ENCODE measurements at regions not wholly inside any gene's neighbourhood (a gene's known extent, or its start where the extent isn't known, plus 50 kb on each side); places are given as distances from the start of the nearest gene placed in this dataset.
"Not testable (repeated sequence)": the region's sequence is repeated elsewhere in the genome, so short reads cannot be mapped to it uniquely, and the experiment has no call there.

GRCh38 chr18:62629031-62629430 lies 86.3 kb upstream of the PHLPP1 start:
- DNase-seq: no peak

DNA sequence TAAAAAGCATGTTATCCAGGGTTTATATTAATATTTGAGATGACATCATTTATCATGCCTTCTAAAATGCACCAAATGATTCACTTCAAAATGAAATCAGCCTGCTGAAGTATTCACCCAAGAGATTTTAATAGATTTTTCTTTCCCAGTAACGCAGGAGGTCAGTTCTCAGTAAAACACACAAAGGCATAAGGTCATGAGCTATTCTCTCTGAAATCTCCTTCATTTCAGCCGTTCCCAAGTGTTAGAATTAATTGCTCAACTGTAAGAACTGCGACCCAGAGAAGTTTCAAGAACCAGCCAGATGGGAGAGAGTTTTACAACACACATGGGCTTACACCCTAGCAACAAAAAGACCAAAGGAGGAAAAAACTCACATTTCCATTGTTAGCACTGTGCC lies 84.2 kb upstream of the PHLPP1 start:
- DNase-seq: no peak

DNA sequence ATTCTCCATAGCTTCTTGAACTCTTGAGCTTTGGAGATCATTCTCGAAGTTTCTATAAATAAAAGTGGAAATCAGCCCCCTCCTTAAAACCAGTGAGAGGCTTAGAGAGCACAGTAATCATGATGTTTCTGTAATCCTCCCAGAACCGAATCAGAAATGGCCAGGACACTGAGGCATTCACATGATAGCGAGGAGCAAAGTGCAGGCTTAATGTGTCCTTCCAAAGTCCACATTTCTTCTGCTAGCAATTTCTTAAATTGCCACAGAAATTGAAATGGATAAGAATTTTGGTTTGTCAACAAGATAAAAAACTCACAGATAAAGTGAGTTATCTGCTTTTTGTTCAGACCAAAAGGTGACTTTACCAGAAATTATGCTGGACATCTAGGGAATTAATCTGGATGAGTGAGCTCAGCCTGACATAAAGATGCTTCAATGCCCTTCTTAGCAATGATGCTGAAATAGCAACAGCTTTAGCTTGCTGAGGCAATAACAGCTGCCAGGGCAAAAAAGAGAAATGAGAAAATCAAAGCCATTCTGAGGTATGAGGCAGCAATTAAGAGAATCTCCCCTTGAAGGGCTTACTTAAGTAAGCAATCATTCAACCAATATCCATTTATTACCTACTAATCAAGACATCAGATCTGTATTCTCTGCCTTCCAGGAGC lies 82.4 kb upstream of the PHLPP1 start:
- no peak for DNase-seq

DNA sequence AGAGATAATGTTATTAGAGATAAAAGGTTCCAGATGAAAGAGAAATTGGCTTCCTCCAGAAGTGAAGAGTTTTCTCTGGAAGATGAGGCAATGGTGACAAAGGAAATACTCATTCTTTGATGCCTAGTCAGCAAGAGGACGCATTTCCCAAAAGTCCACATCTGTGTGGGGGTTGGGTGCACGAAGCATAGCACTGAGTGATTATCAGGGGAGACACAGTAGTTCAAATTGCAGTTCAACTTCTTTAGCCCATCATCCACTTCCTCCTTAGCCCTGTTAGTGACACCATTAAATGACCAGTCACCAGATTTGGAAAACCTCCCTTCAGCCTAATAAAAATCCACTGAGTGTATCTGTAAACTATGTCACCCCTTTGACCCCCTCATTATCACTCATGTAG lies 80.9 kb upstream of the PHLPP1 start:
- DNase-seq: no peak

DNA sequence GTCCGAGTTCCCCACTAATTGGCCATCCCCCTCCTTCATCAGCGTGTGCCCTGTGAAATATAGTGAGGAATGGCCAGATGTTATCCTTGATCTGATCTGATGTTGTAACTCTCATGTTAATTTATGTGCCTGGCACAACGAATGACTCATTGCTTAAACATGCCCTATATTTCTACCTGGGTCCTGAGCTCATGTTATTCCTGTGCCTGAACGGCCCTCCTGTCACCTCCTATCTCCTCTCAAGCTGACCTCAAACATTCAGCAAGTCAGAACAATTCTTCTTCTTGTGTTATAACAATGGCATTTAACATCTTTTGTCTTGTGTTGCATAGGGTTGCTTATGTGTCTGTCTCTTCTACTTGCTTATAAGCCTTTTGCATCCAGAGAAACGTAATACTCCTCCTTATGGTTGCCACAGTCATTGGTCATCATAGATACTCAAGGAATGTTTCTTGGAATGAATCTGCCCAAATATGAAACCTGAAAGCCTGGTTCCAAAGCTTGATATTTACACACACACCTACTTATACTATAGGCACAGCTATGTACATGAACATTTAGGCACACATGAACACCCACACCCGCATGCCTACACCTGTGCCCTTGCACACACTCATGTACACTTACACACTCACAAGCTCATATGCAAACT lies 80.2 kb upstream of the PHLPP1 start:
- no peak for DNase-seq

- no peak for DNase-seq
Observed at GRCh38 chr18:62637403-62637802, 77.9 kb upstream of the PHLPP1 start.

DNA sequence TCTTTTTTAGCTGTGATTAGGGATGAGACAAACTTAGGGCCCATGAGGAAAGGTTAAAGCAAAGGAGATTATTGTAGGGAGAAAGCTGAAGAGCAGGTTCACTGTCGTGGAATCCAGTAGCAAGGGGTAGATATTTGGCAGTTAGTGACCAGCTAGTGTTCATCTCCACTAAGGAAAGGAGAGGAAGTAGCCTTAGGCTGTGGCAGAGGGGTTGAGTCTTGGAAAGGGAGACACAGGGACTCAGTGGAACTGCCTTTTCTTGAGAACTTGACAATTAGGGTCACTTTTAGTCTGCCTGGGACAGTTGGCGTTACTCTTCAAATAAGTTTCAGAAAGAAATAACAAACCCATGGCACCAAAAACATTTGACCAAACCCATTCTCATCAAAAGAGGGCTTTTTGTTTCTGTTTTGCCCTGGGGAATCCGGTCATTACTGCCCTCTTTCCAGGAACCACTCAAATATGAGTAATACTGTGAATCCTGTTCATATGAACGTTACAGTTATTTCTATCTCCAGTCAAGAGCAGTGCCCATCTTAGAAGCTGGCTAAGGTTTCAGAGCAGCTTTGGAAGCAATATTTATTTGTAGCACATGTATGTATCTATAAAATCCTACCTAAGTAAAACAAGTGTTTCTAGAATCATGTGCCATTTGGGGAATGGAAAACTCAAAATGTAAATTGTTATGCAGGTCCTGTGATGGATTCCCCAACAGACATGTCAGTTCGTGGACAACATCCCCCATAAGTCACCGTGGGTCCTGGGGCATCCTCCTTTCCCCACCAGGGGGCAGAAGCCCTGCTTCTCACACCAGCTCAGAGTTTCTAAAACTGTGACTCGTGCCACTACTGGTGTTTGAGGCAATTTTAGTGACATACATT lies 77.3 kb upstream of the PHLPP1 start:
- DNase-seq: no peak

DNA sequence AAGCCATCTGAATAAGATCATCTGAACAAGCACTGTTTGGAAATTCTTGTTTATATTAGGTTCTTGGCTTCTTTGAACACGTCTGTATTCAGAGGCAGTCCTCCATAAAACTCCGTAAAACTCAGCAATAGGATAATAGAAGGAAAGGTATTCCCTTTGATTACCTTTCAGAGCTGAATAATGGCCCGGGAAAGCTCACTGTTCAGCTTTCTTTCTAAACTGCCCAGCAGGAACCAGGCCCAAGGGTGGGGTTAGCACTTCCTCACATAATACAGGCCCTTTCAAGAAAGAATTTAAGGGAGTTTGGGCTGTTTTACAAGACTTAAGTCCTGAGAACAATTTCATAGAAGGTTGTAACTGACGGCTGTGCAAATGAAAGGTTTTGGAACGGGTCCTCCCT lies 72.2 kb upstream of the PHLPP1 start:
- DNase-seq: no peak

- no peak for DNase-seq
Observed at GRCh38 chr18:62644773-62645172, 70.6 kb upstream of the PHLPP1 start.

- no peak for DNase-seq
Observed at GRCh38 chr18:62647179-62647578, 68.2 kb upstream of the PHLPP1 start.

- no peak for DNase-seq
Observed at GRCh38 chr18:62648045-62648678, 67.2 kb upstream of the PHLPP1 start.

DNA sequence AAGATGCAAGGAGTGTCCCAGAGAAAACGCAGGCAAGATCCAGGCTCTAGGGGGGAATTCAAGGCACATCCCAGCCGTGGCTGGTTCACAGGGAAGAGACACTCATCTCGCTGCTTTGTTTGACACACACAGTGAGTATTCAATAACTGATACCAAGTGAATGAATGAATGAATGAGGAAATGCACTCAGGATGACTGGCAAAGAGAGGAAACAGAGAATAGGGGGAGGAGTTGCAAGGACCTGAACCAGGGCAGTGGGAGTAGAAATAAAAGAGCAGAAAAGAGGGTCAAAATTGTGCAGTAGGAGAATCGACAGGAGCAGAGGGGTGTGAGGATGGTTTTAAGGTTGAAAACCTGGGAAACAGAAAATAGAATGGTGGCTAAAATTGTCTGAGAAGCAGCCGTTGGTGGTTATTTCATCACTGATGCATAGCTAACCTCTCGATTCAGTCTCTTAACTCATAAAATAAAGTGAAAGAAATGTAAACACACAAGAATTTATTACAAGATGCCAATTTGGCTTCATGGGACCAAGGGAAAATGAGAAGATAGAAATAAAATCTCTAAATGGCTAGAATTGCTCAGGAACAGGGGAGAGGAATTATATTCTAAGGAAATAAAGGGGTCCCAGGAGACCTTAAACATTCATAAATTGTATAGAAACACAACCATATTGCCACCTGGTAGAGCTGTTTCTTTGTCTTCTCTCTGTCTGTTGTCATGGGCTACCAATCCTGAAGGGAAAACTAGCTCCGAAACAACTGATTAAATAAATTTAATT lies 63.9 kb upstream of the PHLPP1 start:
- DNase-seq: no peak

DNA sequence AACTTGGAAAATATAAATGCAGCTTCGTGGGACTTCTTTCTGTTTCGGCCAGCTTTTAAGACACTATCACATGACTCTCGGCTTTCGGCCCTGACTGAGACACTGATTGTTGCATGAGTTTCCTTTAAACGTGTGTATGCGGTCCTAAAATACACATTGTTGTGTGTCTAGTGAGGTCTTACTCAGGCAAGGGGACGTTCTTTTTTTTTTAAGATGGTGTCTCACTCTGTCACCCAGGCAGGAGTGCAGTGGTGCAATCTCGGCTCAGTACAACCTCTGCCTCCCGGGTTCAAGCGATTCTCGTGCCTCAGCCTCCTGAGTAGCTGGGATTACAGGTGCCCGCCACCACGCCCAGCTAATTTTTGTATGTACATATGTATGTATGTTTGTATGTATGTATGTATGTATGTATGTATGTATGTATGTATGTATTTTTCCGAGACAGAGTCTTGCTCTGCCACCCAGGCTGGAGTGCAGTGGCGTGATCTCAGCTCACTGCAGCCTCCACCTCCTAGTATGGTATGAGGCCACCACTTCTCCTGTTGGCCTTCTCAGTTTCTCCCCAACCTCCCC lies 63.2 kb upstream of the PHLPP1 start:
- DNase-seq: not testable (repeated sequence)

DNA sequence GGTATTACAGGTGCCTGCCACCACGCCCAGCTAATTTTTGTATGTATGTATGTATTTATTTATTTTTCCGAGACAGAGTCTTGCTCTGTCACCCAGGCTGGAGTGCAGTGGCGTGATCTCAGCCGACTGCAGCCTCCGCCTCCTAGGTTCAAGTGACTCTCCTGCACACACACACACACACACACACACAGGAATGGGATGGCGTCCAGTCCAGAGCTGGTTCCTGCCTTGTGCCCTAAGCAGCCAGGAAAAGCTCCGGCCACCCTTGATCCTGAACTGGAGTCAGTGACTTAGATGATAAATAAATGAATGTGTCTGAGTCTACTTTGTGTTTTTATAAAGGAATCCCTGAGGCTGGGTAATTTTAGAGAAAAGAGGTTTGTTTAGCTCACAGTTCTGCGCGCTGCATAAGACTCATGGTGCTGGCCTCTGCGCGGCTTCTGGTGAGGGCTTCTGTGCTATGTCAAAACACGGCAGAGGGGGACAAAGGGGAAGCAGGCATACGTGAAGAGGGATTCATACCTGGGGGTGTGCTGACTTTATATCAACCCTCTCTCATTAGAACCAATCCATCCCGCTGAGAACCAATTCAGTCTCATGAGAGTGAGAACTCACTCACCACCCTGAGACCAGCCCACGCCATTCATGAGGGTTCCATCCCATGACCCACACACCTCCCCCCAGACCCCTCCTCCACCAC lies 59.7 kb upstream of the PHLPP1 start:
- DNase-seq: no peak

DNA sequence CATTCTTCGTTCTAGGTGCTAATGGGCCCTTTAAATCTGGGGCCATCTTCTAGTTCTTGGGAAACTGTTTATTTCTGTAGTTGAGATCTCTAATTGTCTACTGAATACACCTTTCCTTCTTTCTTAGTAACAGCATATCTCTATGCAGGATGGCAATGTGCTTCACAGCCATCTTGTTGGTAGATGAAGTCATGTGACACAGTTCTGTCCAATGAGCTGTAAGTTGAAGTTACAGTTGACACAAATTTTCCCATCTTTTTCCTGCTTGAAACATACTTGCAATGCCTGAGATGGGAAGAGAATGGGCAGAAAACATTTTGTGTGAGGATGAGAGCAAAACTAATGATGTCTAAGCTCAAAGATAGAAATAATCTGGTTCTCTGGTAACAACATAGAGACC lies 57.3 kb upstream of the PHLPP1 start:
- no peak for DNase-seq

- no peak for DNase-seq
Observed at GRCh38 chr18:62659698-62660097, 55.6 kb upstream of the PHLPP1 start.

DNA sequence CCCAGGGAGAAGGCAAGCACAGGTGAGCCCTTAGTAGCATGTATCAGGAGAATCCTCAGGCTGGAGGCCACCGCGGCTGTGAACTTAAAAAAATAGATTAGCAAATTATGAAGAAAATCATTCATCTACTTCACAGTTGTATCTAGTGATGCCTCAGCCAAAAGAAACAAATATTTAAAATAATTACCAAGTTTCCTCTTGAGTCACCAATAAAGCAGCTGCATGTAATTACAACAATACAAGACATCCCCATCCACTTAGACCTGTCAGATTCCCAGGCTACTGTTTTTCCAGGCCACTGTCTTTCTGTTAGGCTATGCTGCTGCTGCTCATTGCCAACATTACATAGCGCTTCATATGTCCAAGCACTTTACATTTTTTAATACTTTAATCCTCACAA lies 54.6 kb upstream of the PHLPP1 start:
- no peak for DNase-seq

DNA sequence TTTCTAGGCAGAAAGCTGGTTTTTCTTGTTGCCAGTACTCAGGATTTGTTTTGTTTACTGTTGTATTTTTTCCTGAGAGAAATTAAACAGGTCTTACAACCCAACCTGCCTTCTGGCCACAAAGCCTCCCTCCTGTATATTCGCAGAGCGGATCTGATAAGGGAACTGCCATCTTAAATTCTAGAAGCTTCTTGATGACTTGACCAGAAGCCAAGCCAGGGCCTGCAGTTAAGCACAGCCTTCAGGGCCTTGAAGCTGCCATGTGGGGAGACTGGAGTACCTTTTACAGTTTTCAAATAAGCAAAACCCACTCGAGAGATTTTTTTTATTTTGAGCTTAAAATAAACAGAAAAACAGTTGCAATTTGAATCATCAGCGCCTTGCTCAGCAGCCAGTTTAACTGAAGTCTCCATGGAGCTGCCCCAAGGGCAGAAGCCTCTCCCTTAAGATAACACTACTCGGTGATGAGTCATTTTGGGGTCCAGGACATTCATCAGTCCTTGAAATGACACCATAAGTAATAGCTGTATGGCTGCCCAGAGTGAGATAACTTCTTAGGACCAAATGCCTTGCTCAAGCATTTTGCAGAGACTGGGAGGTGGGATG lies 51.5 kb upstream of the PHLPP1 start:
- DNase-seq: peak; percentile 76

- DNase-seq: no peak
Observed at GRCh38 chr18:62664414-62664813, 50.9 kb upstream of the PHLPP1 start.

DNA sequence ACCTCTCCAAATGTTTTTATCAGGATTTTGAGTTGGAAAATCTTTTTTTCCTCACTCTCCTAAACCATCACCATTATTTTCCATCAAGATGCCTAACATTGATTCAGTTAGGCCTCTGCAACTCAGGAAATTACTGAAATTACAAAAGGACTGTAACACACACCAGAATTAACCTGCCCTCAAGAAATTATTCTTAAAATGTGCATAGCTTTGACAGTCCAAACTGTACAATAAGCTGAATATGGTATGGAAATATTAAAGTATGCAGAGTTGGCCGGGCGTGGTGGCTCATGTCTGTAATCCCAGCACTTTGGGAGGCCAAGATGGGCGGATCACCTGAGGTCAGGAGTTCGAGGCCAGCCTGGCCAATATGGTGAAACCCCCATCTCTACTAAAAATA lies 50.2 kb upstream of the PHLPP1 start:
- DNase-seq: no peak

Measured in amniotic stem cell (primary cell).